KMS-11 (cell line): ENCODE measurements at regions not wholly inside any gene's neighbourhood (a gene's known extent, or its start where the extent isn't known, plus 50 kb on each side); places are given as distances from the start of the nearest gene placed in this dataset.
"Not testable (repeated sequence)": the region's sequence is repeated elsewhere in the genome, so short reads cannot be mapped to it uniquely, and the experiment has no call there.

Experiments used
- H2AFZ ChIP-seq: fragments of 200-600 bp; sonication (generic); 2 replicates; pipeline ENCODE4 v1.6.1; 2016; ENCODE audit warnings: antibody characterized with exemption, mixed run types, low read depth
- H3K27ac ChIP-seq: fragments of 200-600 bp; sonication (generic); 2 replicates; pipeline ENCODE4 v1.6.1; 2016; ENCODE audit warnings: mild to moderate bottlenecking, mixed run types
- H3K27me3 ChIP-seq: fragments of 200-600 bp; sonication (generic); 2 replicates; pipeline ENCODE4 v1.6.1; 2017; ENCODE audit warnings: mild to moderate bottlenecking, low read depth, mixed run types, moderate library complexity; ENCODE audit not compliant: insufficient read depth
- H3K36me3 ChIP-seq: fragments of 200-600 bp; sonication (generic); 2 replicates; pipeline ENCODE4 v1.6.1; 2017; ENCODE audit warnings: mild to moderate bottlenecking, mixed run types; ENCODE audit not compliant: insufficient read depth
- H3K4me1 ChIP-seq: fragments of 200-600 bp; sonication (generic); 2 replicates; pipeline ENCODE4 v1.6.1; 2016; ENCODE audit warnings: mild to moderate bottlenecking, low read depth, mixed run types; ENCODE audit not compliant: poor library complexity, severe bottlenecking
- H3K4me2 ChIP-seq: fragments of 200-600 bp; sonication (generic); 2 replicates; pipeline ENCODE4 v1.7.0; 2016; ENCODE audit warnings: mild to moderate bottlenecking, mixed run types
- H3K4me3 ChIP-seq: fragments of 200-600 bp; sonication (generic); IDR thresholded peaks from 2 replicates; pipeline ENCODE4 v1.6.1; 2017; ENCODE audit warnings: low read depth, low read length, mixed read lengths; ENCODE audit not compliant: insufficient read depth
- H3K79me2 ChIP-seq: fragments of 200-600 bp; sonication (generic); 2 replicates; pipeline ENCODE4 v1.6.1; 2016; ENCODE audit warnings: low read depth, mixed run types; ENCODE audit not compliant: insufficient read depth
- H3K9ac ChIP-seq: fragments of 200-600 bp; sonication (generic); 2 replicates; pipeline ENCODE4 v1.6.1; 2016; ENCODE audit warnings: mild to moderate bottlenecking, mixed run types
- H4K20me1 ChIP-seq: fragments of 200-600 bp; sonication (generic); 2 replicates; pipeline ENCODE4 v1.6.1; 2016; ENCODE audit warnings: mild to moderate bottlenecking, mixed run types; ENCODE audit not compliant: insufficient read depth
- CTCF ChIP-seq: fragments of 200-600 bp; sonication (generic); conservative IDR thresholded peaks from 2 replicates; pipeline ENCODE4 v1.6.1; 2017; ENCODE audit warnings: low read depth, mild to moderate bottlenecking, antibody characterized with exemption, low read length, moderate library complexity, mixed read lengths

- no peak overlapping the region for H2AFZ ChIP-seq
- H4K20me1 ChIP-seq: no peaks in the 10 kb centered on the region
- H3K27ac ChIP-seq: no peak overlapping the region
- no peaks in the 10 kb centered on the region for H3K79me2 ChIP-seq
- no peak for TF ChIP-seq CTCF
- H3K36me3 ChIP-seq: no peaks in the 10 kb centered on the region
- H3K4me2 ChIP-seq: no peak overlapping the region
- H3K27me3 ChIP-seq: no peaks in the 10 kb centered on the region
- no peak overlapping the region for H3K4me3 ChIP-seq
- H3K9ac ChIP-seq: no peak overlapping the region
- H3K4me1 ChIP-seq: no peaks in the 10 kb centered on the region
Measured at GRCh38 chr4:97132435-97132834, 1010.8 kb downstream of the STPG2 start.

- H3K27me3 ChIP-seq: no peaks in the 10 kb centered on the region
- no peak overlapping the region for H3K4me3 ChIP-seq
- H3K36me3 ChIP-seq: no peaks in the 10 kb centered on the region
- H3K79me2 ChIP-seq: no peaks in the 10 kb centered on the region
- H3K4me2 ChIP-seq: no peak overlapping the region
- no peak overlapping the region for H2AFZ ChIP-seq
- H3K9ac ChIP-seq: no peak overlapping the region
- no peak for TF ChIP-seq CTCF
- H3K27ac ChIP-seq: no peak overlapping the region
- H3K4me1 ChIP-seq: no peaks in the 10 kb centered on the region
- H4K20me1 ChIP-seq: no peaks in the 10 kb centered on the region
Measured at GRCh38 chr4:97134456-97134855, 1008.8 kb downstream of the STPG2 start.

- no peaks in the 10 kb centered on the region for H3K27me3 ChIP-seq
- H3K4me2 ChIP-seq: no peak overlapping the region
- H3K4me1 ChIP-seq: no peaks in the 10 kb centered on the region
- no peak overlapping the region for H2AFZ ChIP-seq
- H3K79me2 ChIP-seq: no peaks in the 10 kb centered on the region
- H3K27ac ChIP-seq: no peak overlapping the region
- H3K36me3 ChIP-seq: no peaks in the 10 kb centered on the region
- TF ChIP-seq CTCF: no peak
- no peak overlapping the region for H3K9ac ChIP-seq
- no peaks in the 10 kb centered on the region for H4K20me1 ChIP-seq
- H3K4me3 ChIP-seq: no peak overlapping the region
Measured at GRCh38 chr4:97139791-97140190, 1003.5 kb downstream of the STPG2 start.

- no peak overlapping the region for H2AFZ ChIP-seq
- no peaks in the 10 kb centered on the region for H3K79me2 ChIP-seq
- no peaks in the 10 kb centered on the region for H3K4me1 ChIP-seq
- H3K36me3 ChIP-seq: no peaks in the 10 kb centered on the region
- TF ChIP-seq CTCF: no peak
- H3K9ac ChIP-seq: no peak overlapping the region
- no peak overlapping the region for H3K4me2 ChIP-seq
- H3K4me3 ChIP-seq: no peak overlapping the region
- no peak overlapping the region for H3K27ac ChIP-seq
- no peaks in the 10 kb centered on the region for H3K27me3 ChIP-seq
- H4K20me1 ChIP-seq: no peaks in the 10 kb centered on the region
Measured at GRCh38 chr4:97140545-97140944, 1002.7 kb downstream of the STPG2 start.

- not testable (repeated sequence) for H3K4me1 ChIP-seq, H3K27ac ChIP-seq, H3K4me2 ChIP-seq, H3K27me3 ChIP-seq, H2AFZ ChIP-seq, H3K79me2 ChIP-seq, H3K36me3 ChIP-seq, H4K20me1 ChIP-seq, H3K9ac ChIP-seq, H3K4me3 ChIP-seq
Measured at GRCh38 chr4:97141332-97141731, 1001.9 kb downstream of the STPG2 start.
